Lung (tissue), 11 donors: ENCODE measurements at regions not wholly inside any gene's neighbourhood (a gene's known extent, or its start where the extent isn't known, plus 50 kb on each side); places are given as distances from the start of the nearest gene placed in this dataset.

Source experiments
- ATAC-seq: fragments of 200-7000 bp; cut with Tn5 transposase; one replicate; pipeline ENCODE4 v1.9.1; 2020; ENCODE audit warnings: moderate number of reproducible peaks; ENCODE audit not compliant: insufficient read depth, low FRiP score
- DNase-seq, 3 donors: peaks; one replicate each; pipeline ENCODE4 v3.0.0-alpha.2; 2013 to 2017
- H3K27ac ChIP-seq, 2 donors: one replicate each; pipeline ENCODE4 v1.5.1; 2013; ENCODE audit warnings: mild to moderate bottlenecking in 2 of 2, moderate library complexity in 2 of 2, control low read depth in 1 of 2, inconsistent platforms in 1 of 2, low read depth in 1 of 2, low read length in 1 of 2
- H3K27me3 ChIP-seq, 3 donors: one replicate each; pipeline ENCODE4 v1.5.1; 2013; ENCODE audit warnings: low read length in 2 of 3; ENCODE audit not compliant: control insufficient read depth in 3 of 3, insufficient read depth in 3 of 3
- H3K36me3 ChIP-seq, 4 donors: one replicate each; pipeline ENCODE4 v1.5.1; 2013; ENCODE audit warnings: low read length in 4 of 4, mild to moderate bottlenecking in 1 of 4, moderate library complexity in 1 of 4; ENCODE audit not compliant: control insufficient read depth in 4 of 4, insufficient read depth in 4 of 4
- H3K4me1 ChIP-seq, 5 donors: one replicate each; pipeline ENCODE4 v1.5.1; 2013; ENCODE audit warnings: low read length in 5 of 5, mild to moderate bottlenecking in 2 of 5, moderate library complexity in 1 of 5; ENCODE audit not compliant: control insufficient read depth in 5 of 5, insufficient read depth in 5 of 5
- H3K4me3 ChIP-seq: one replicate; pipeline ENCODE4 v1.5.1; 2013; ENCODE audit warnings: mild to moderate bottlenecking, control low read depth, moderate library complexity
- H3K9ac ChIP-seq, 2 donors: one replicate each; pipeline ENCODE4 v1.5.1; 2013; ENCODE audit warnings: low read length in 2 of 2, control low read depth in 1 of 2; ENCODE audit not compliant: insufficient read depth in 1 of 2
- H3K9me3 ChIP-seq, 4 donors: one replicate each; pipeline ENCODE4 v1.5.1; 2013; ENCODE audit warnings: low read length in 3 of 4, mild to moderate bottlenecking in 1 of 4, moderate library complexity in 1 of 4; ENCODE audit not compliant: control insufficient read depth in 4 of 4, insufficient read depth in 3 of 4
- WGBS, 2 donors: extraction: QIAGEN DNeasy Blood & Tissue Kit; methylation state at CpG; one replicate each; pipeline ENCODE4 v1.1.7; 2013; 5-methylcytosine and 5-hydroxymethylcytosine counted together
- TF ChIP-seq, protein P1 (sequence below): IDR thresholded peaks from 2 replicates; pipeline ENCODE4 v1.5.1; 2012; ENCODE audit warnings: mild to moderate bottlenecking; ENCODE audit errors: control extremely low read depth, extremely low read depth
- donor health status: control.
- donor health status: control.
- donor health status: Bipolar disorder and iron deficiency.
- donor health status: healthy.
- donor health status: DM: yes; HTN: yes; CAD: no.

GRCh38 chr2:18503376-18504228 lies 56.9 kb downstream of the RDH14 start:
- Histone ChIP-seq H3K9me3 (no peaks in the 10 kb centered on the region), H3K9ac (no peak overlapping the region), H3K4me1 (peaks cover 0 to 4% (median 0%) of the 10 kb centered on the region in 5 donors), H3K27ac (no peak overlapping the region), H3K36me3 (no peaks in the 10 kb centered on the region), H3K4me3 (no peak overlapping the region), H3K27me3 (no peaks in the 10 kb centered on the region)
- WGBS, 2 donors: 75 to 78% methylated on average over 8 of the region's 8 CpGs
- ATAC-seq (no peak), DNase-seq (no peak)
- TF ChIP-seq, protein P1, sequence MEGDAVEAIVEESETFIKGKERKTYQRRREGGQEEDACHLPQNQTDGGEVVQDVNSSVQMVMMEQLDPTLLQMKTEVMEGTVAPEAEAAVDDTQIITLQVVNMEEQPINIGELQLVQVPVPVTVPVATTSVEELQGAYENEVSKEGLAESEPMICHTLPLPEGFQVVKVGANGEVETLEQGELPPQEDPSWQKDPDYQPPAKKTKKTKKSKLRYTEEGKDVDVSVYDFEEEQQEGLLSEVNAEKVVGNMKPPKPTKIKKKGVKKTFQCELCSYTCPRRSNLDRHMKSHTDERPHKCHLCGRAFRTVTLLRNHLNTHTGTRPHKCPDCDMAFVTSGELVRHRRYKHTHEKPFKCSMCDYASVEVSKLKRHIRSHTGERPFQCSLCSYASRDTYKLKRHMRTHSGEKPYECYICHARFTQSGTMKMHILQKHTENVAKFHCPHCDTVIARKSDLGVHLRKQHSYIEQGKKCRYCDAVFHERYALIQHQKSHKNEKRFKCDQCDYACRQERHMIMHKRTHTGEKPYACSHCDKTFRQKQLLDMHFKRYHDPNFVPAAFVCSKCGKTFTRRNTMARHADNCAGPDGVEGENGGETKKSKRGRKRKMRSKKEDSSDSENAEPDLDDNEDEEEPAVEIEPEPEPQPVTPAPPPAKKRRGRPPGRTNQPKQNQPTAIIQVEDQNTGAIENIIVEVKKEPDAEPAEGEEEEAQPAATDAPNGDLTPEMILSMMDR: no peak

- TF ChIP-seq, protein P1: no peak
- DNase-seq (no peak), ATAC-seq (no peak)
- Histone ChIP-seq H3K27me3 (no peaks in the 10 kb centered on the region), H3K9me3 (no peaks in the 10 kb centered on the region), H3K4me1 (no peaks in the 10 kb centered on the region), H3K36me3 (no peaks in the 10 kb centered on the region), H3K9ac (no peak overlapping the region), H3K27ac (no peak overlapping the region), H3K4me3 (no peak overlapping the region)
- WGBS, 2 donors: 82% methylated on average over 2 of the region's 2 CpGs
These were observed 58.3 kb downstream of the RDH14 start for GRCh38 chr2:18502142-18502541.

- H3K4me3 ChIP-seq: no peak overlapping the region
- H3K27me3 ChIP-seq: no peaks in the 10 kb centered on the region
- no peaks in the 10 kb centered on the region for H3K9me3 ChIP-seq
- no peak overlapping the region for H3K27ac ChIP-seq
- no peak for ATAC-seq
- no peak overlapping the region for H3K9ac ChIP-seq
- H3K4me1 ChIP-seq: no peaks in the 10 kb centered on the region
- TF ChIP-seq, protein P1: no peak
- no peak for DNase-seq
- no peaks in the 10 kb centered on the region for H3K36me3 ChIP-seq
- 85 to 97% methylated on average over 1 of the region's 1 CpG for WGBS, 2 donors
These were observed 58.7 kb downstream of the RDH14 start for GRCh38 chr2:18501729-18502128.
